ENCODE measurements at regions not wholly inside any gene's neighbourhood (a gene's known extent, or its start where the extent isn't known, plus 50 kb on each side); places are given as distances from the start of the nearest gene placed in this dataset.

- H3K4me2 ChIP-seq (ENCODE audit: control insufficient read depth, extremely low read depth, insufficient read depth, low read depth, low read length), result no peak overlapping the region
- no peak overlapping the region for H3K27ac ChIP-seq (ENCODE audit: control insufficient read depth, insufficient read depth, low read length)
- no peaks in the 10 kb centered on the region for H3K79me2 ChIP-seq (ENCODE audit: control insufficient read depth, insufficient read depth, low read length)
- H3K9ac ChIP-seq (ENCODE audit: control insufficient read depth, extremely low read depth, insufficient read depth, low read length), result no peak overlapping the region
- H2AFZ ChIP-seq (ENCODE audit: control insufficient read depth, low read length), result no peak overlapping the region
- FAIRE-seq, result no peak
- H3K4me1 ChIP-seq (ENCODE audit: control insufficient read depth, extremely low read depth, insufficient read depth, low read length), result no peaks in the 10 kb centered on the region
- no peak for TF ChIP-seq EZH2 (IDR thresholded peaks at IDR 0.05; ENCODE audit: low read length)
- TF ChIP-seq CTCF (optimal IDR thresholded peaks at IDR 0.05 in 1 of 3, IDR thresholded peaks at IDR 0.05 in 1 of 3, conservative IDR thresholded peaks at IDR 0.05 in 1 of 3; ENCODE audit: extremely low read depth in 1 of 3, insufficient read depth in 2 of 3, low read length in 3 of 3), result no peak
- no peaks in the 10 kb centered on the region for H3K27me3 ChIP-seq (ENCODE audit: control insufficient read depth, extremely low read depth, insufficient read depth, low read length)
- H3K36me3 ChIP-seq (ENCODE audit: control insufficient read depth in 2 of 2, extremely low read depth in 1 of 2, insufficient read depth in 2 of 2, low read length in 2 of 2), result no peaks in the 10 kb centered on the region
- no peaks in the 10 kb centered on the region for H4K20me1 ChIP-seq (ENCODE audit: control insufficient read depth, extremely low read depth, insufficient read depth, low read length)
- dilution Hi-C loops (cut with MboI; ENCODE audit: extremely low pct_ligation_motif_present, low sequenced_read_pairs), result no loop called here
- DNase-seq (ENCODE audit: low read depth, low spot score), result no peak
- no peaks in the 10 kb centered on the region for H3K9me1 ChIP-seq (ENCODE audit: control insufficient read depth, extremely low read depth, insufficient read depth, low read length)
- no peaks in the 10 kb centered on the region for H3K9me3 ChIP-seq (ENCODE audit: control insufficient read depth, low read depth, low read length)
- H3K4me3 ChIP-seq (ENCODE audit: control insufficient read depth in 2 of 3, extremely low read depth in 1 of 3, insufficient read depth in 2 of 3, low read depth in 1 of 3, low read length in 3 of 3), result no peak overlapping the region
Observed at GRCh38 chr14:62081012-62081612, 318.9 kb downstream of the SNAPC1 start.

GRCh38 chr14:62081951-62082350 is 319.7 kb downstream of the SNAPC1 start:
- H2AFZ ChIP-seq (ENCODE audit: control insufficient read depth, low read length), result no peak overlapping the region
- H3K4me3 ChIP-seq (ENCODE audit: control insufficient read depth in 2 of 3, extremely low read depth in 1 of 3, insufficient read depth in 2 of 3, low read depth in 1 of 3, low read length in 3 of 3), result no peak overlapping the region
- TF ChIP-seq EZH2 (IDR thresholded peaks at IDR 0.05; ENCODE audit: low read length) (no peak), CTCF (optimal IDR thresholded peaks at IDR 0.05 in 1 of 3, IDR thresholded peaks at IDR 0.05 in 1 of 3, conservative IDR thresholded peaks at IDR 0.05 in 1 of 3; ENCODE audit: extremely low read depth in 1 of 3, insufficient read depth in 2 of 3, low read length in 3 of 3) (no peak)
- no peak overlapping the region for H3K4me2 ChIP-seq (ENCODE audit: control insufficient read depth, extremely low read depth, insufficient read depth, low read depth, low read length)
- dilution Hi-C loops (cut with MboI; ENCODE audit: extremely low pct_ligation_motif_present, low sequenced_read_pairs), result no loop called here
- FAIRE-seq (no peak), DNase-seq (ENCODE audit: low read depth, low spot score) (no peak)
- H3K4me1 ChIP-seq (ENCODE audit: control insufficient read depth, extremely low read depth, insufficient read depth, low read length), result no peaks in the 10 kb centered on the region
- H3K79me2 ChIP-seq (ENCODE audit: control insufficient read depth, insufficient read depth, low read length), result no peaks in the 10 kb centered on the region
- H3K36me3 ChIP-seq (ENCODE audit: control insufficient read depth in 2 of 2, extremely low read depth in 1 of 2, insufficient read depth in 2 of 2, low read length in 2 of 2), result no peaks in the 10 kb centered on the region
- H3K9ac ChIP-seq (ENCODE audit: control insufficient read depth, extremely low read depth, insufficient read depth, low read length), result no peak overlapping the region
- no peaks in the 10 kb centered on the region for H3K27me3 ChIP-seq (ENCODE audit: control insufficient read depth, extremely low read depth, insufficient read depth, low read length)
- no peaks in the 10 kb centered on the region for H4K20me1 ChIP-seq (ENCODE audit: control insufficient read depth, extremely low read depth, insufficient read depth, low read length)
- no peaks in the 10 kb centered on the region for H3K9me3 ChIP-seq (ENCODE audit: control insufficient read depth, low read depth, low read length)
- H3K9me1 ChIP-seq (ENCODE audit: control insufficient read depth, extremely low read depth, insufficient read depth, low read length), result no peaks in the 10 kb centered on the region
- no peak overlapping the region for H3K27ac ChIP-seq (ENCODE audit: control insufficient read depth, insufficient read depth, low read length)

Data from keratinocyte (primary cell).